ENCODE measurements at regions not wholly inside any gene's neighbourhood (a gene's known extent, or its start where the extent isn't known, plus 50 kb on each side); places are given as distances from the start of the nearest gene placed in this dataset.
"Not testable (repeated sequence)": the region's sequence is repeated elsewhere in the genome, so short reads cannot be mapped to it uniquely, and the experiment has no call there.

DNA sequence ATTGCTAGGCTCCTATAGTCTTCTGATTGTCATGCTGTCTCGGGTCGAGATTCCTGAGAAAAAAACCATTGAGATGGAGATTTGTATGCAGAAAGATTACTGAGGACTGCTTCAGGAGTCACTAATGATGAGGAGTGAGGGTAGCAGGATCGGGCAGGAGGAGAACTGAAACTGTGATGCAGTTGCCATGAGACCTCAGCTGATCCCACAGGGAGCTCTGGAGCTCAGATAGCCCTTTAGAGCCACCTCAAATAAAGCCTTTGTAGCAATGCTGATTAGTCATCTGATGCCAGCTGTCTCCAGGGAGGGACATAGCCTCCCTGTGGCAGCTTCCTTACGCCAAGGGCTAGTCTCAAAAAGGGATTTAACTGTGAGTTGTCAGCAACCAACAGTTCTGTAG lies 256.9 kb downstream of the DMAC1 start:
- DNase-seq (ENCODE audit: low spot score): no peak

DNA sequence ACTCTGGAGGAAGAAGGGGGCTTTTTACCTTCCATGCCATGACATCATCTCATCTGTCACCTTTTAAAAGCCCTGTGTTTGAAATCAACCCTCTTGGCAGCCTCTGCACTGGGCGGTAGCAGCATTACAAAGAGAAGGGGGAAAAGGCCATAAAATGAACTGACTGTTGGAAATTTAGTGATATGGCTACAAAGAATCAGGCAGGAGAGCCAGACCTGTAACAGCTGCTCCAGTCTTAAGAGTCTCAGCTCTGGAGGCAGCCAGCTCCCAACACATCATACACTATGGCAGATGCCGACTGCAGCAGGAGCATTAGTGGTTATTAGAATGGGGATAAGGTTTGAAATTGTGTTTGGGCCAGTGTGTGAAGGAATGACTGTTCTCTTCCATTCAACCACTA lies 257.5 kb downstream of the DMAC1 start:
- DNase-seq (ENCODE audit: low spot score): no peak

DNA sequence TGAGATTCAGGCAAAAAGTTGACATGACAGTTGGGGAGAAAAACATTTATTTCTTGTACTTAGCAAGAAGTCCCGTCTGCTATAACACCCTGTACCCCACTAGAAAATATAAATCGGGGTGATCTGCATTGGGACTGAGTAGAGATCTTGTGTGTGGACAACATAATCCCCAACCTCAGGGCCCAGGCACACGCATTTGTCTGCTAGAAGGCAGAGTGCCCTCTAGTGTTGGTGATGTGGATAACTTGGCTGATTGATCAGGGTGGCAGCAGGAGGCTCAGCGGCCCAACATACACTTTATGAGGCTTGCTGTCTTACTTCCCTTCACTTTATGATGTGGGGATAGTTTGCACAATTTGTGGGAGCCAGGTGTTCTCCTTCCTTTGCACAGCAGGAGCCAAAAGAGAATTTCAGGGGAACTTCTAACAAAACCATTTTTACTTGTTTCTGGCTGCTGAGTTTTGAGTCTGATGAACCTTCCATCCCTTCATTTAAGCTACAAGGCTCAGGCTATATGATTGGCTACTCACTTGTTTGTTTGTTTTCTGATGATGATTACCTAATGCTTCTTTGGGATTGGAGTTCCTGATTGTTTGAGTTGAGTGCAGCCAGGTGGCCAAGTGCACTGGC lies 263.2 kb downstream of the DMAC1 start:
- peak; percentile 40 for DNase-seq (ENCODE audit: low spot score)

DNA sequence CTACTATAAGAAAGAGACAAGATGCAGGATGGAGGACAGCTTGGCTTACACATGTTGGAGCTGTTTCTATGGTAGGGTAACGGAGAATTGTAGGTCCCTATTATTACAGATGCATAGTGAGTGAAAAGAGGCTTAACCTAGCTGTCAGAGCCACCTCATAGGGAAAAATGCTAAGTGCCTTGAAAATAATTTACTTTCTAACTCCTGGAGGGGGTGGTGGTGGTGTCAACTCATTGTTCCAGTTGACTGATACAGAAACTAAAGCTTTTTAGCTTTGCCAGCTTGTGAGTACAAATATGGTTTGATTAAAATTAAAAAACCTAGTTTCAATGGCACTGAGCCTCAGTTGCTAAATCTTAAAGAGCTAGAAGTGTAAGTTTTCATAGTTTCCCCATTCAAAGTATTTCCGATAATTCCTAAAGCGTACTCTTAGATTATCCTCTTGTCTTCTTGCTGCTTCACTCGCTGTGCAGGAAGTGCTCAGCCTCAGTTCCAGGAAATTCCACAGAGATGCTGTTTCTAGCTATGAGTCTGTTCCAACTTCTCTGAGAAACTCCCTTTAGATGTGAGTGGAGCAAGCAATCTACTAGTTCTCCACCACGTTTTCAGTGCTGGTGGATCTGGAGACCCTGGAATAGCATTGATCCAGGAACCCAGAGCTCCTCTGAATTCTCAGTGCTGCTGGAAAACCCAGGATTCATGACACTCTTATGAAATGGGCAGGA lies 265.2 kb downstream of the DMAC1 start:
- no peak for DNase-seq (ENCODE audit: low spot score)

DNA sequence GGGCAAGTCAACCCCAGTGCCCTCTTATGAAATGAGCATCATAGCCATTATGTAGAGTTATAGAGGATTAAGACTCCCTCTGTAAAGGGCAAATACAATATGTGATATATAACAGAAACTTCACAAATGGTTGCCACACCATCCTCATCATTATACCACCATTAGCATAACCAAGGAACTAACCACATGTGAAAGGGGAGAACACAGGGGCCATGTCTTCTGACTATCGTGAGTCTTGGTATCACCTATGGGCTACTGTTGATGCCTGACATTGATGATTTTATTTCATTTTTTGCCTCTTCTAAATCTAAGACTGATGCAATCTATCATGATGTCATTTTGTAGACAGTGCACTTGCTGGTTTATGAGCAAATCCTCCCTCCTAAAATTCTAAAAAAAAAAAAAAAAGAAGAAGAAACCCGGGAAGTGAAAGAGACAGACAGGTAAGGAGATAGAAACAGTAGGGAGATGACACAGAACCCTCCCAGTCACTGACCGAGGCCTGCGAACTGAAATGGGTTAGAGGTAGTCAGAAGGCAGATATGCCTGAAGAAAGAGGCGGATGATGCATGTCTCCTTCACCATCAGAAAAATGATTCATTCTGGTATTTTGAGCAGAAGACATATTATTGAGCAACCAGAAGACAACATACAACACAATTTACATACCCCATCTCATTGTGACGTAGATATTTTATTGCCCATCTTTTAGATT lies 266.0 kb downstream of the DMAC1 start:
- no peak for DNase-seq (ENCODE audit: low spot score)

DNA sequence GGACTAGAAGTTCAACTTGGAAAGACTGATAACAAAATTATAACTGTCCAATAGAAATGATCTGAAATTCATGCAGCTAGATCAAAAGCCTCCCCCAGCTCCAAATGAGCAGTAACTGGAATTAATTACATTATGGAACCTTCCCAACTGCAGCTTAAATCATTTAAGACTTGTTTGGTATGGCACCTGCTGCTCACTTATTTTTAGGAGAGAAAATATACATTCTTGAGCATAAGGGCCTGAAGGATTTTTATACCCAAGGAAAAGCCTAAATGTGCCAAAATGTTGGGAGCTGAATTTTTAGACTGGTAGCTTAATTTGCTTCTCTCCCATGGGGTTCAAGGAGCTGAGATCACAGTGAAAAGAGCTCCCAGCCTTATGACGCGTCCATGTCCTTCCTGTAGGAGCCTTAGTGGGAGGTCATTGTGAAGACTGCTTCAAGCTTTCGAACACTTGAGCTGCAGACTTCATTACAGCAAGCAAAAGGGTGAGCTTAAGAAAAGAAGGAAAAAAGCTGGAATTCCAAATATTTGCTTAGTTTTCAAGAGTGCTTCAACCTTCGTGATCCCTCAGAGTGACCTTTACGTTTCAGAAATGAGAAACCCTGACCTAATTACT lies 276.0 kb downstream of the DMAC1 start:
- DNase-seq (ENCODE audit: low spot score): no peak

DNA sequence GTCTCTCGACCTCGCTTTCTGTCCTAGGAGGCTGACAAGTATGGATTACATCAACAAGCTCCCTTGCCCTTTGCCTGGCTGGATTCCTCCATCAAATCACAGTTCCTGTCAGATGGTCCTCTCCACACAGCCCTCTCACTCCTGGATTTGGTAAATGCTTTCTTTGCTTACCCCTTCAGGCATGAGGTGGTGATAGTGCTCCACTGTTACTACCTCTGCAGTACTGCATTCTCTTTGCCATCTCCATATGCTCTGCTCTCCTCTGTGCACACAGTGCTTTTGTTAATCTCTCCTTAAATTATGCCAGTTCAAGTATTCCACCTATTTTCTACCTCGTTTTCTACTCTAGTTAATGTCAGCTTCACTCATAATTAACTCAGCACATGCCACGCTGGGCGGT lies 279.2 kb downstream of the DMAC1 start:
- DNase-seq (ENCODE audit: low spot score): no peak

DNA sequence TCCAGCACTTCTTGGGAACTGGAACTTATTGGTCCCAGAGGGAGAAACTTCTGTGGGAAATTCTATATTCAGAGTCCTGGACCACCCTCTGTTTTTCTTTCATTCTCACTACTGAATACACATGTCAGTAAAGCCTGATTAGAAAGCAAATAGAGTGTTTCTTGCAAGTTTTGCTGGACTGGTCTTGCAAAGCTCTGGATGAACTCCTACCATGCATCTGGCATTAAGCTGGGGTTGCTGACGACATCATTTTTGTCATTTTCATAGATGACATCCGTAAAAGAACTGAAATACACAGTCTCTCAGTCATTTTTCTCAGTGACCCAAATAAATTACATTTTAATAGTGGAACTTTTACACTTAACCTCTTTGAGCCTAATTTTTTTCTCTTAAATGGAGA lies 283.2 kb downstream of the DMAC1 start:
- DNase-seq (ENCODE audit: low spot score): no peak

DNA sequence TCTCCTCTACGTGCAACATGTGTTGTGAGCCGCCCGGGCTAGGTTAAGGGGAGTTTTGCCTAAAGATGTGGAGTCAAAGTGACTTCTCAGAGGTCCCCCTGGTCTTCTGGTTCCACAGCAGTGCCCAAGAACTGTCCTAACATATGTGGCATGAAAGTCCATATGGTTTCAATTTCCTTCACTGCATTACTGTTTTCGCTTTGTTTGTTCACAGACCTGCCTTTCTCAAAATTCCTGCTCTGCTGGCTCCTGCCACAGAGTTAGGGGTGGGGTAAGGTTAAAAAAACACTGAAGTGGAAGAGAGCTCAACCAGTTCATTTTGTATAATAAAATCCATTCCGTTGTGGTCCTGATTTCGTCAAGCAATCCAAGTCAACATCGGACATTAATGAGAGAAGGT lies 289.4 kb downstream of the DMAC1 start:
- no peak for DNase-seq (ENCODE audit: low spot score)

DNA sequence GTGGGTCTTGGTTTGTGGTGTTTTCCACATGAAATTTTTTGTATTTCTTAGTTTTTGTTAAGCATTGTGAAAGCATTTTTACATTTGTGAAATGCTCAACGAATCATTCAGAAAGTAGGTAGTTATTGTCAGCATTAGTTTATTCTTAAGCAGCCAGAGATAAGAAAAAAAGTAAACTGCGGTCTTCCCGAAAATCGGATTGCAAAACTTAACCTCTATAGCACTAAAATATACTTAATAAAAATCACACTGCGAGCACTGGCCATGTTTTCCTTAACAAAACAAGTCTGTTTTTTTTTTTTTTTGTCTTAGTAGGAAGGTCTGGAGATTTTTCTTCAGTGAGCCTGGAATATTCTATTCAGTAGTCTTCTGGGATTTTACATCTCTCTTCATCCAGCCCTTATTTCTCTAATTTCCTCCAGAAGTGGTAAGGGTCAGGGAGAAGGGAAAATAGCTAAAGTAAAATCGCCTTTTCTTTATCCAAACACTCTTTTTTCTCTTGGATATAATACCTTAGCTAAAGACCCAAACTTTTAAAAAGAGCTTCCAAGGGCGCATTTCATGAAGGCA lies 289.9 kb downstream of the DMAC1 start:
- DNase-seq (ENCODE audit: low spot score): no peak

DNA sequence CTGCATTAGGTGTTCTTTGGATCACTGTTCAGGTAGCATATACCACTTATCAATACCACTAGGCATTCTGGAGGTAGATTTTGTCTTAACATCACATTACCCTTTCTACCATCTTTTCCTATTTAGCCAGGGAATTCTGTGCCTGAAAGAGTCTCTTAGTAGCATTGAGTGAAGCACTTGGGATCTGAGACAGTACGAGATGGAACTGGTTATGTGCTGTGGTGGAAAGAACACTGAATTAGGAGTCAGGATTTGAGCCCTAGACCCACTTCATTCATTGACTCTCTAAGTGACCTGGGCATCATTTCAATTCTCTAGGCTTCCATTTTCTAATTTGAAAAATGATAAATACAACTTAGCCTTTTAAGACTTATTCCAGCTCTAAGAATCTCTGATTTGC lies 291.1 kb downstream of the DMAC1 start:
- no peak for DNase-seq (ENCODE audit: low spot score)

DNA sequence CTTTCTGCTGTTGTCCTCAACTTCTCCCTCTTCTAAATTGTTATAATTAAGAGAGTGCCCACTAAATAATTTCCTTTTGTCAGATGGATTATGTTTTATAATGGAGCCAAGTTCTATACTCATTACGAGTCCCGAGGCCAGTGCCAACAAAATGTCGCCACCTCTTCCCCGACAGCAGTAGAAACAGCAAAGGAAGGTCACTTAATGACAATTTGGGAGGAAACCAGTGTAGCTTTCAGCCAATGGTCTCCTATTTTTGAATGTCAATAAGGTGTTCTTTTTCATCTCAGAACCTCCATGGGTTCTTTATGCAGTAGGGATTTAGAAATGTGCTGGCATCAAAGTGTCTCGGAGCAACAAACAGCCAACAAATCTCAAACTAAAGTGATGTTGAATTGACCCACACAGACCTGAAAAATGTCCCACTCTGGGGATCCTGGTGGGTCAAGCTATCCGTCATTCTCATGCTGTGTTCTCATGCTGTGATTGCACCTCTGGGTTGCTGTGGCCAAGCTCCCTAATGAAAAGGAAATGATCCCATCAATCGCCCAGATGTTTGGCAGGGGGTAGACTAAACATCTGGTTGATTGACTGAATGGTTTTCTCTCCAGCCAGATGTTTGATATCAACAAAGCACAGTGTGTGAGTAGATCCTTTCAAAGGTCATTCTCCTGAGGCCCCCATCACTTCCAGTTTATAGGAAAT lies 291.9 kb downstream of the DMAC1 start:
- no peak for DNase-seq (ENCODE audit: low spot score)

DNA sequence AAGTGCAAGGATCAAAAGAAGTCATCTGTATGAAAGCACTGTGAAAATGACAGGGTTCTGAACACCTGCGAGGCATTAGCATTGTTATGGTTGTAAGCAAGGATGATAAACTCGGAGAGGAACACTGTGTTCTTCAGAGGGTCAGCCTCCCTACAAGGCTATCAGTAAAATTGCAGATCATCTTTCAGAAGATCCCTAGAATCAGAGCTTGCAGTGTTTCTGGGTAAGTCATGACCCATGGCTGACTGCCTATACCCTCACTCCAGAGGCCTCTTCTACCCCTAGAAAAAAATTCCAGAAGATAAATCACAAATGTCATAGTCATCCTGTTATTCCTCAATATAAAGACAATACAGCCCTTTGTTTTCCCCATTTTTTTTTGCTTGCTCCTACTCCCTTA lies 292.6 kb downstream of the DMAC1 start:
- no peak for DNase-seq (ENCODE audit: low spot score)

DNA sequence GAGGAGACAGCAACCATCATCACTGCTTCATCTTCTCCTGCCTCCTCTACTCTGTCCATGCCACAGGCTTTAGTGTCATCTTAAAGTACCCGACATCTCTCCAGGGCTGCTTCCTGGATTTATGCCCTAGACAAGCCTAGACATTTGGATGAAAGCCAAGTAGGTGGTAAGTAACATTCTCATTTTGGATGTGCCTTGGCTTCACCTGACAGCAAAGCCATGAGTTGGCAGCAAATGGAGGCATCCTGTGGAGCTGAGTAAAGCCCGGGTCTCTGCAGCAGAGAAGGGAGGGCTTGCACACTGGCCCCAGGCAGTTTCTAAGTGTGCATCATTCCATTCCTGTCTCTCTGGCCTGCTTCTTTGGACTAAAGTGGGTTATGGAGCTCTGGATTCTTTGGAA lies 299.1 kb downstream of the DMAC1 start:
- no peak for DNase-seq (ENCODE audit: low spot score)

DNA sequence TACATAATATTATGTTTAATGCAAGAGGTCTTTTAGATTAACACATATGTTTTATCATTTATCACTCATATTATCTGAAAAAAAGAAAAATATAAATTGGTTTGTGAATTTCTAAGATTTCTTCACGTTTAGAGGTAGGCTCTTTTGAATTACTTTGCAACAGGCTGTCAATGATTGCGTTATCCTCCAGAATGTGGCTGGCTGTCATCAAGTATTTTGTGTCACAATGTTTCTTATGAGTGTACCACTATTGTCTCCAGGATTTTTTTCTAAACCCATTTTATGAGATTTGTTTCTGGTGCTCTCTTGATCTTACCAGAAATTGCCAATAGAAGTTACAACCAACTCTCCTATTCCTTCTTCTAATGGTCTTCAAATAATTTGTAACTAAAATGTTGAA lies 307.9 kb downstream of the DMAC1 start:
- DNase-seq (ENCODE audit: low spot score): no peak

DNA sequence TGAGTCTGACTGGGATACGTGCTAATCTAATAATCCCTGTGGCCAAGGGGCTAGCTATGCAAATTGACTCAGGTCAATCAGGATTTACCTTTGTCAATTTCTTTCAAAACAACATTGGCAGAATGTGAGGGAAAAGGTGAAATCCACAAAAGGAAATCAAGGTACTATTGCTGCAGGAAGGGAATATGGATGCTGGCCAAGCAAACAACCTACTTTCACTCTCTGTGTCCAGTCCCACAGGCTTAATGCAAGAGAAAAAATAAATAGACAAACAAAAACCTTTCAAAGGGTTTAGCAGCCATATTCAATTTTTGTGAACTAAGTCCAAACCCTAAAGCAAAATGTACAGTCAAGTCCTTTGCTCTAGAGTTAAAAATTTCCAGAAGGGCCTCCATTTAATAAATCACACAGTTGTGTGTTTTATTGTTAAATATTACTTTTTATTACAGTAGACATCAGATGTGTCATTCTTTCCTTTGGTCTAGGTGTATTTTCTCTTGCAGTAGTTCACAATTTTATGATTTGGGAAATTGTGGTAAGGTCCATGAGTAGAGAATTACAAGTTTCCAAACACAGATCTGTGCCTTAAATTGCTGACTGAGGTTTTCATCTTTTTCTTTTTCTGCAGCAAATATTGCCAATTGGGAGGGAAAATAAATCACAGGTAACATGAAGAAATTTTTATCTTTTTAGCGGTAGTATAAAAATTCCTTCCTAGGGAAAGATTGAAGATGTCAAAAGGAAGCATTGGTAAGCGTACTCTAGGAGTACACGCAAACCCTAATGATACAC lies 309.1 kb downstream of the DMAC1 start:
- no peak for DNase-seq (ENCODE audit: low spot score)

DNA sequence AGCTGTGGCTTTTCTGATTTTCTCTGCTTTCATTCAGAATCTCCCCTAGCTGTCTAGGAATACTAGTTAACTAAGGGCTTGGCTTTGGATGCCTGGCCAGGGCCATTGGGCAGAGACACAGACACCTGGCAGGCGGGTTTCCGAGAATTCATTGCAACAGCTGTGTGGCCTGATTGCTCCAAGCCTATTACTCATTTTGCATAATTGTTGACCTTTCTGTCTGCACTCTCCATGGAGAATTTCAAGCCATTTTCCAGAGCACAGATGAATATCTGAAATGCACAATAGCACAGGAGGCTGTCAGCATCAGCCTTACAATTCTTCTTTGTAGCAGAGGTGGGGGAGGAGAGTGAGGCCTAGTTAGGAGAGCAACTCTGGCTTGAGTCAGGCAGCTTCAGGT lies 310.5 kb downstream of the DMAC1 start:
- no peak for DNase-seq (ENCODE audit: low spot score)

DNA sequence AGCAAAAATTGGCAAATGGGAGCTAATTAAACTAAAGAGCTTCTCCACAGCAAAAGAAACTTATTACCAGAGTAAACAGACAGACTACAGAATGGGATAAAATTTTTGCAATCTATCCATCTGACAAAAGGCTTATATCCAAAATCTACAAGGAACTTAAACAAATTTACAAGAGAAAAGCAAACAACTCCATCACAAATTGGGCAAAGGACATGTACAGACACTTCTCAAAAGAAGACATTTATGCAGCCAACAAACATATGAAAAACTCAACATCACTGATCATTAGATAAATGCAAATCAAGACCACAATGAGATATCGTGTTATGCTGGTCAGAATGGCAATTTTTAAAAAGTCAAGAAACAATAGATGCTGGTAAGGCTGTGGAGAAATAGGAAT lies 315.6 kb downstream of the DMAC1 start:
- not testable (repeated sequence) for DNase-seq (ENCODE audit: low spot score)

DNA sequence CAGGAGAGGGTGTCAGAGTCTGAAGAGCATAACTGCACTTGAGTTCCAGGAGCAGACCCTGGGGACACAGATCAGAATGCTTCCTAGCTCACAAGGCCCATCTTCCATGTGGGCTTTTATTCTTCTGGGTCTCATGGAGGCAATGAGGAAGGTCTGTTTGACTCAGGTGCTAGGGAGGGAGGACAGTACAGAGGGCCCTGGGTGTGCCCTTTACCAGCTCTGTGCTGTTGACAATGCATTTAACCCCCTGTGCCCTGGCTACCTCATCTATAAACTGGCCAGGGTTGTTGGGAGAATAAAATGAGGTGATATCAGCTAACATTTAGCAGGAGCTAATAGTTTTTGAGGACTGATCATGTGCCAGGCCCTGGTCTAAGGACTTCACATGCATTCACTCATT lies 318.0 kb downstream of the DMAC1 start:
- DNase-seq (ENCODE audit: low spot score): no peak

DNA sequence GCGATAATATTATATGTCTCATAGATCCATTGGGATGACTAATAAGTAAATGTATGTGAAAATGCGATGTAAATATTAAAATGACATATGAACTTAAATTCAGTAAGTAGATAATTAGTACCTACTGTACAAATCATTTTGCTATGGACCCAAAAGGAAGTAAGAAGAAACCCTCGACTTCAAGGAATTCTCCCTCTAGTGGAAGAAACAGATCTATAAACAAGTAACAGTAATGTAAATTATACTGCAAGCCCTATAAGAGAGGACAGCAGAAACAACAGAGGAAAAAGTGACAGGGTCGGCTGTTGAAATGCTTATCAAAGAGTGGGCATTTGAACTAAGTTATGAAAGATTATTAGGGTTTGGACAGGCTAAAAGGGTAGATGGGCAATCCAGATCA lies 320.3 kb downstream of the DMAC1 start:
- no peak for DNase-seq (ENCODE audit: low spot score)

DNA sequence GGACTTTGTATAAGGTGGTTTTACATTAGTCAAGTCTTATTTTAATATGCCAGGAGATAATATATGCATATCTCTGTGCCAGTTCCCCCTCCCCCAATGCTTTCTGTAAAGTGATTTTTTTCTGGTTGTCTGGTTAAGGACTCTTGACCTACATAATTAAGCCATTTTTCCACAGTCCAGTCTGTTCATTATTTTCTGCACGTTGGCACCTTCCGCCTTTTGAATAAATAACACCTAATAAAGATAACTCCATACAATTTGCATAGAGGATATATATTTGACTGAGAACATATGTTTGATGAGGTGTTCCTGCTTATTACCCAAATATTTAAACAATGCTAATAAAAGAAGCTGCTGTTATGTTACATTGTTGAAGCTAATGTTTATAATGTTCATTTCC lies 320.9 kb downstream of the DMAC1 start:
- no peak for DNase-seq (ENCODE audit: low spot score)
